Activated effector memory CD4-positive, alpha-beta T cell treated with anti-CD3 and anti-CD28 coated beads, Interleukin-2, amount 50 U/mL, for 16 hours (primary cell): ENCODE measurements at regions not wholly inside any gene's neighbourhood (a gene's known extent, or its start where the extent isn't known, plus 50 kb on each side); places are given as distances from the start of the nearest gene placed in this dataset.
"Not testable (repeated sequence)": the region's sequence is repeated elsewhere in the genome, so short reads cannot be mapped to it uniquely, and the experiment has no call there.

Source experiments
- DNase-seq: peaks from one replicate; pipeline ENCODE4 v3.0.0-alpha.2; 2020

DNA sequence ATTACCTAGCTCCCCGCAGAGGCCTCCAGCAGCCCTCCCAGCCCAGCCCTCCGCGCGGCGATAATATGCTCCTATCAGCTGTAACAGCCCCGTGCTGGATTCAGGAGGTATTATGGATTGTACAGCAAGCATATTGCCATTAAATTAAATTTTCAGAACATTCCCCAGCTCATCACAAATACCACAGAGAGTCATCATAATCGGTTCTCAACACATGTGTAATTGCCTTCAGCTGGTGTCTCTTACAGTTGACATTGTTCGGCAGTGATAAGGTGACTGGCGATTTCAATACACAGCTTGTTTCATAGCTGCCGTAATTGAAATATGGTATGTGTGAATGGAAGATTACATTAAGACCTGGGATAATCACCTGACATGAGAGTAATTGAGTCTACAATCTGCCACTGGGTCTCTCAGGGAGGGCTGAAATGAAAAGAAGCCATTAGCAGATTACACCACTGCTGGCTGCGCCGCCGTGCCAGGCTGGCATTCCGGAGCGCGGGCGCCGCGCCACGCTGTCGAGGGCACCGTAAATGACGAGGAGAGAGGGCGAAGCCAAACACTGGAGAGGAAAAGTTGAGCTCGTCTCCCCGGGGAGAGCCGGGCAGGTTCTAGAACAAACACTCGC, 549.4 kb upstream of the SALL3 start:
- DNase-seq, result no peak

DNA sequence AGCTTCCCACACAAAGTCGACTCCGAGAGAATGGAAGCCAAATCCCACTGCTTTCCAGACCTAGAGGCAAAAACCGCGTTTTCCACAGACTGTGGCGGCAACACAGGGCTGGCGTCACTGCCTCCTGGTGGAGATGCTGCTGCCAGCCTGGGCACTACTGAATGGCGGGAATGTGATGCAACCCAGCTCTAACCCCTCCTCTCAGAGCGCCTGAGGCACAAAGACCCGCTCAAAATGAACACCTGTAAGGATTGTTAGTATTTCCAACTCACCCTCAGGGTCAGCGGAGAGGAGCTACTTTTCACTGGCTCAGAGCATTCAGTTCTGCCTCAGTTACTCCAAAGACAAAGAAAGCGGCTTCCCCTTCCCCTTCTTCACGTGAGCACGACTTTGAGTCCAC, 548.0 kb upstream of the SALL3 start:
- DNase-seq, result no peak

DNA sequence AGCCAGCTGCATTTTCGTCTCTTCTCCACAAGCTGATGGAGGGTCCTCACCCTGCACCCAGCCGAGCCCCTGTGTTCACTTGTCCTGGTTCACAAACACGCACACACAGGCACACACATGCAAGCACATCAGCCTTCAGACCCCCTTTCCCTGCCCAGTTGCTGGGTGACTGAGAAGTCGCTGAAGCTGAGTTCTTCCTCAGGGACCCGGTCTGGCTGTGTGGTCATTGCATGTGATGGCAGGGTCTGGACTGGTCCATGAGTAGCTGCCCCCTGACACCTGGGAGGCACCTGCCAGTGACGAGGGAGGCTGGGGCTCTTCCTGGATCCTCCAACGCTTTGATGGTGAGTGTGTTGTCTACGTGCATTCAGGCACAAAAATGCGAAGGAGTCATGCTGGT, 546.1 kb upstream of the SALL3 start:
- no peak for DNase-seq

DNA sequence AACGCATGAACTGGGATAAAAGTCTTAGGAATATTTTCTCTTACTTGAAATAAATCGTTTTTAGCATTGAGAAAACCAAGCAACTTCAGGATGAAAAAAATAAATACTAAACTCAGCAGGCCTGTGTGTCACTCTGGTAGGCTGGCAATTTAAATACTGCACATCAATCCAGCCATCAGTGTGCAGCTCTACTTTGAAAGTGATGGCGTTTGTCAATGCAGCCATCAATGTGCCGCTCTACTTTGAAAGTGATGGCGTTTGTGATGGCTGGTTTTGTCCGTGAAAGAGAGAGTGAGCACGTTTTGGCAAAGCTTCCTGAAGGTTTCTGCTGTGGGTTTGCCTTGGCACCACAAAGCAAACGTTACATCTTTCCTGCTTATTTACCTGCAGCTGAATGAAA, 543.5 kb upstream of the SALL3 start:
- DNase-seq, result no peak

DNA sequence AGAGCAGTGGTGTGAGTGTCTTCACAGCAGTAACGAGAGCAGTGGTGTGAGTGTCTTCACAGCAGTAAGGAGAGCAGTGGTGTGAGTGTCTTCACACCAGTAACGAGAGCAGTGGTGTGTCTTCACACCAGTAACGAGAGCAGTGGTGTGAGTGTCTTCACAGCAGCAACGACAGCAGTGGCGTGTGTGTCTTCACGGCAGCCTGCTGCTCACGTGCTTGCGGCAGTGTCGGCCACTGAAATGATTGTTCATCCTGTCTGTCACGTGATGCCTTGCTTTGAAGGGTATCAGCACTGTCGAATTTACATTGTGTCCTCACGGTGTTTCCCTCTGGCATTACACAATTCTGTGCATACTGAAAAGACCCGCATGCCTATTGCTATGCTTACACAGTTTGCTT, 541.4 kb upstream of the SALL3 start:
- DNase-seq, result not testable (repeated sequence)

DNA sequence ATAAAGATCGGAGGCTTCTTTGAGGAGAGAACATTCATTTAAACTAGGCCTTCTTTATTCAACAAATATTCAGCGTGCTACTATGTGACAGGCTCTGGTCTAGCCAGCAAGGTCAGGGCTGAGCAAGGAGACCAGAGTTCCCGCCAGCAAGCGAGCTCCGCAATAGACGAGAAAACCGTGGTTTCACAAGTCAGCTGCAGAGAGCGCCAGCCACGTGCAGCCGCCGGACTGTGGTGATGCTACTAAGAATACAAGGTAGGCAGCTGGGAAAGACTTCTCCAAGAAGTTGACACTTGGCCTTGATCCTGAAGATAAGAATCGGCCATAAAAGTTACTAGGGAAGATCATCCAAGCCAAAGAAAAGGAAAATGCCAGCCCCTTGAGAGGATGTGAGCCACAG, 533.7 kb upstream of the SALL3 start:
- DNase-seq, result no peak

DNA sequence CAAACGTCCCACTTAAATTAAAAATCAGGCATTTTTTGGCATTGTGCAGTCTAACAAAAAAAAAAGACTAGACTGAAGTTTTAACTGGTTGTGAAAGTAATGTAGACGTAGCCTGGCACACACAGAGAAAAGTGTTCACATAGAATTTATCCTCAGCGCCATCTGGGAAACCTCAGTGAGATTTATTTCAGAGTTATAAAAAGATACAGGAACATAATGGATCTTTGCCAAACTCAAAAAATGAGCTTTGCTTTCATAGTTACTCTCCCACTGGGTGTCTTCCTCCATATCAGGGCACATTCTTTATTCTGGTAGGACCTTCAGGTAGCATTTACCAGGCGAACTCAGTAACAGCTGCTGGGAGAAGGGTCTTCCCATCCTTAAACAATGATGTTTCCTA, 532.4 kb upstream of the SALL3 start:
- DNase-seq, result no peak

DNA sequence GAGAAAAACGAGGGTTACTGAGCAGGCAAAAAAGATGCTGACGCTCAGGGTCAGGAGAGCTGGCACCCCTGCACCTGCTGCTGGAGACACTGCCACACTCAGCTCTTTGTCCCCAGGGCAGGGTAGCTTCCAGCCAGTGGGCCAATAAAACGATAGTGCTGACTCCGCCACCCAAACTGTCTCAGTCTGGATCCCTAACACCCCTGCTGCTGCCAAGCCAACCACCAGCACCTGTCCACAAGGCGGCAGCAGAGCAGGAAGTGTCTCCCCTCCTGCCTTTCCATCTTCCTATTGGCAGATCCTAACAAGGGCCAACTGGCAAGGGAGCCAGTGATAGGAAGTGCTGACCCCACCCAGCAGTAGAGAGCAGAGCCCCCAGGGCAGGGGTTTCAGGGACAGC, 531.5 kb upstream of the SALL3 start:
- DNase-seq, result no peak

DNA sequence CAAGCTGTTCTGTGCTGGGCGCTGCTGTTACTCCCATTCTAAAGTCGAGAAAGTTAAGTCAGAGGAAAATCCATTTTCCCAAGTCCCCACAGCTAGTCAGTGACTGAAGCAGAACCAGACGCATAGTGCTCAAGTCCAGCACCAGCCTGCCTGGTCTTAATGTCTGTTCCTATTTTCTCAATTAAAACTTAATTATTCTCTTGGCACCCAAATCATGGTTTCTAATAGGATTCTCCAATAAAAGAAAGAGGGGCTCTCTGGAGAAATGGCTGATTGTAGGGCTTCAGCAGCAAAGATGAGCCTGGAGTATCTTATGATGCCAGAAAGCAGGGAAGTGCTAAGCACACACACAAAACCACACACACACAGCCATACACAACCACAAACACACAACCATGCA, 531.0 kb upstream of the SALL3 start:
- no peak for DNase-seq

DNA sequence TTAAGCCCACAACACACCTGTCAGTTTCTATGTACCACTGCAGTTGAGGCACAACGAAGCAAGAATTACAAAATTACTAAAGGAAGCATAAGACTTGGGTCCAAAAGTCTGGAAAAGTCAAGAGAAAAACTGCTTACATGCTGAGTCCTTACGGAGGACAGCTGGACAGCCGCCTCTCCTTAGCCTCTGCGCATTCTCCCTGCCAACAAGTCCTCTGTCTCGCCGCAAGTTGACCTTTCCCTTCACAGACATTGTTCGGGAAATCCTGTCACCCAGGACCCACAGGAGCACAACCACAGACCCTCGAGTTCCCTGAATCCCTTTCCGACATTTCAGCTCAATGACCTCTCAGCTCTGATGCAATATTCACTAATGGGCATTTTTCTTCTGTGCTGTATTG, 525.4 kb upstream of the SALL3 start:
- DNase-seq, result no peak

DNA sequence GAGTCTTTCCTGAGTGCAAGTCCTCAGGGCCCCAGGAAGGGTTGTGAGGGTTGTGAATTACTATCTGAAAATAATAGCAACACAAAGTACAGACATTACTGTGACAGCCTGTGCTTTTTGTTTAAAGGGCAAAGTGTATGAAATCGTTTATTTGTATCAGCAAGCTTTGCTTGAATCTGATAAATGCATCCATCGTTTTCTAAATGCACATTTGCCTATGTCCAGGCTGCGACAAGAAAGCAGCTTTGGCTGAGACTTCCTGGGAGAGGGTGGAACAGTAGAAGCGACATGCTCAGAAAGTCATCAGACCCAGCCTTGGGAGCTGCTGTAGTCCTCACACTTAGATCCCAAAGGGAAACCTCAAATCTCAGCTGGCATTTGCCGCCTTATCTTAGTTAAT, 524.2 kb upstream of the SALL3 start:
- no peak for DNase-seq

DNA sequence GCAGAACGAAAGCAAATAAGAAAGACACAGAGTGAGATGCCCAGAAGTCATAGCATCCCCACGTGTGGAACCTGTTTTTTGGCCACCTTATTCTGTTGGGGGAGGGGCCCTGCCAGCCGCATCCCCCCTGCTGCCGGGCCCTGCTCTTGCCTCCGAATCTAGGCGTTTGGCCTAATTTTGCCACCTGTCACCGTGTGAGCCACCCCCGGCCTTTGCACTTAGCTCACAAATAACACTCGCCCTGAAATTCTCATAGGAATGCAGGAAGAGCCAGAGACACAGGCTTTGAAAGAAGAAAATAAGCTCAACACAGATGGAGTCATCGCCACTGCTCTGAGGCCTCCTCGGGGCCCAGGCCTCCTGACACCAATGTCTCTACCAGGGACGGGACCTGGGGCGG, 522.6 kb upstream of the SALL3 start:
- DNase-seq, result no peak

DNA sequence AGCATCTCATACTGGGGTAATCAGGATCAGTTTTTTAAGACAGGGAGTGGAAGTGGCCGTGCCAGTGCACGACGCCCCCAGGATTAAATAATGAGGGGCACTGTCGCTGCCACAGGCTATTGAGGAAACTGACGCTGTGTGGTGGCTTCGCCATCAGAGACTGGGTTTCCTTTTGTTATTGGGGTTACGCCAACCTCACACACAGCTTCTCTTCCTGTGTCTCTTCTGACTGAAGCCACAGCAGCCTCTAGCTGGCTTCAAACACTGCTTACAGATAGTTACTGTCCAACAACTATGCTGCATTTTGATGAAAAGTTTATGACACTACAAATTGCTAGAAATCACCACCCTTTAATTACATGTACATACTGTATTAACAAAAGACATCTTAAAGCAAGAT, 521.9 kb upstream of the SALL3 start:
- DNase-seq, result no peak

DNA sequence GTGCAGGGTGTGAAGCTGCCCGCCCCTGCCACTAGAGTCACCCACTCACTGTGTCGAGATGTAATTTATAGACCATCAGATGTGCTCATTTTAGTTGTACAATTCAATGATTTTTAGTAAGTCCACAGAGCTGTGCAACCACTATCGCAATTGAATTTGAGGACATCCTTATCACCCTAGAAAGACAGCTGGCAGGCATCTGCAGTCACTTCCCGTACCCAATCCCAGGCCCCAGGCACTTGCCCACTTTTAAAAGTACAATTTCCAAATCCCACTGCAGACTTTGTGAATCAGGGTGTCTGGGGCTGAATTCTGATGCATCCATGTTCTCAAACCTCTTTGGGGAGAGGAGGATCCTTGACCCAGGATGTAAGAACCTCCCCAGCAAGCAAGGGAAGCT, 521.3 kb upstream of the SALL3 start:
- DNase-seq, result no peak

DNA sequence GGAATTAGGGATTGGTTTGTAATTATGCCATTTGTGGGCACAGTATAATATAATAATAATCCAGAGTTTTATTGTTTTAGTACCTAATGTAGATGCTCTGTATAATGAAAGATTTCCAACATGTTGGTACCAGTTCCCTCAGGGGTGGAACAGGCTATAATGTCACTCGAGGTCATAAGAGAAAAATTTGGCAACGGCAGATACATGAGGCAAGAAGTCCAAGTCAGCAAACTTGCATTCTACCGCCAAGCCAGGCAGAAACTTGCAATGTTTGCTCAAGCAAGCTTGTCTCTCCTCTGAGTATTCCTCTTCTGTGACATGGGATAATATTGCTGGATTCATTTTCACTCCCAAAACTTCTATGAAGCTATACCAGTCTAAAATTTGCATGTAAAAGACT, 520.0 kb upstream of the SALL3 start:
- no peak for DNase-seq

DNA sequence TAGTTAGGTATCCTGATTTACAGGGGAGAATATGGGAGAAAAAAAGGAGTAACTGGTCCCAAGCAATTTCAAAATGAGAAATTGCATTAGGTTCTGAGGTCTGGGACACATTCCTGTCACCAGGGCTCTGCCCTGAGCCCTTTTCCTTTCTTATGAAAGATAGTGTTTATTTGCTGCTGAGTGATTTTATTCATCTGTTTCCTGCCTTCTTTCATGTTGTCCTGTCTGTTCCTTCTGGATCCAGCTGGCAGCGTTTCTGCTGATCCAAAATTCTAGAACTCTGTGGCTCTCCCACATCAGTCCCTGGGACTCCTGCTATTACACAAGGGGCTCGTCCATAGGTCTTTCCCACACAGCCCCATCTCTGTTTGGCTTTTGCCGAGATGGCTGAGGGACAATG, 519.1 kb upstream of the SALL3 start:
- DNase-seq, result no peak

DNA sequence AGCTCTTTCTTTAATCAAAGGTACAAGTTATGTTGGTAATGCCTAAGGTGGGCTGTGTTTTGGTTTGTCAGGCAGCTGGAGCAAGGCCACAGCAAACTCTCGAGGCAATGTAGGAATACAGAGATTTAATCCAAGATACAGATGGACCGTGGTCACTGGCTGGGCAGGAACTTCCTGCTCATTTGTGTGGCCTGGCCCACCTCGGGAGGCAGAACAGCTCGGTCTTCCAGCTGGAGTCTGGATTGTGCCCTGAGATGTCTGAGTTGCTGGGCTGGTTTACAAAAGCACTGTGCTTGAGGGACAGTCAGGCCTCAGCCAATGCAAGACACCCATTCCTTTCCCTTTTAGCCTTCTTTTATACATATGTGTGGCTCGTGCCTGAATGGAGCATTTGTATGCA, 506.1 kb upstream of the SALL3 start:
- DNase-seq, result no peak

DNA sequence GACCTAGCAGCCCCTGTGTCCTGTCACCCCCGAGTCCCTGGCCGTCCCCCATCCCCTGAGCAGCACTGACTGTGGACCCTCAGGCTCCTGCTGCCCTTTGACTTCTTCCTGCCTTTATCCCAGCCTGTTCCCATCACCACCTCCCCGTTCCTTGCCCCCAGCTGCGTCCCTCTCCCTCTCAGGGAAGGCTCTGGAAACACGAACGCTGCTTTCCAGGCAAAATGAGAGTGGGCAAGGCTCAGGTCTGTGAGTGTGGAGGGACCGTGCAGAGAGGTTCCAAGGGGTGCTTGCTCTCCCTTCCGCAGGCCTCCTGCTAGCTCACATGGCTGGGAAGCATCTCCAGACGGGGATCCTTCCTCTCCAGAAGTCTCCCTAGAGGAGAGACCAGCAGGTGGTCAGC, 501.8 kb upstream of the SALL3 start:
- no peak for DNase-seq

DNA sequence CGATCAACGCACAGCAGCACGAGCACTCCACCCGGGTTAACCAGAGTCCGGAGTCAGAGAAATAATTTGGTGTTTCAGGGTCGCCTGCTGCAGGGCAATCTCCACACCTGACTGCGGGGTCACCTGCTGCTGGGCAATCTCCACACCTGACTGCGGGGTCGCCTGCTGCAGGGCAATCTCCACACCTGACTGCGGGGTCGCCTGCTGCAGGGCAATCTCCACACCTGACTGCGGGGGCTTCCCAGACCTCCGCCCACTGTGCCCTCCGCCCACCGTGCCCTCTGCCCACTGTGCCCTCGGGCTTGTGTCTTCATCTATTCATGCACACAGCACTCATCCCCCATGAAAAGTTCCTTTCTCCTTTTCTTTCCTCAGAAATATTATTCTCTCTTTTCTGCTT, 500.2 kb upstream of the SALL3 start:
- DNase-seq, result no peak

DNA sequence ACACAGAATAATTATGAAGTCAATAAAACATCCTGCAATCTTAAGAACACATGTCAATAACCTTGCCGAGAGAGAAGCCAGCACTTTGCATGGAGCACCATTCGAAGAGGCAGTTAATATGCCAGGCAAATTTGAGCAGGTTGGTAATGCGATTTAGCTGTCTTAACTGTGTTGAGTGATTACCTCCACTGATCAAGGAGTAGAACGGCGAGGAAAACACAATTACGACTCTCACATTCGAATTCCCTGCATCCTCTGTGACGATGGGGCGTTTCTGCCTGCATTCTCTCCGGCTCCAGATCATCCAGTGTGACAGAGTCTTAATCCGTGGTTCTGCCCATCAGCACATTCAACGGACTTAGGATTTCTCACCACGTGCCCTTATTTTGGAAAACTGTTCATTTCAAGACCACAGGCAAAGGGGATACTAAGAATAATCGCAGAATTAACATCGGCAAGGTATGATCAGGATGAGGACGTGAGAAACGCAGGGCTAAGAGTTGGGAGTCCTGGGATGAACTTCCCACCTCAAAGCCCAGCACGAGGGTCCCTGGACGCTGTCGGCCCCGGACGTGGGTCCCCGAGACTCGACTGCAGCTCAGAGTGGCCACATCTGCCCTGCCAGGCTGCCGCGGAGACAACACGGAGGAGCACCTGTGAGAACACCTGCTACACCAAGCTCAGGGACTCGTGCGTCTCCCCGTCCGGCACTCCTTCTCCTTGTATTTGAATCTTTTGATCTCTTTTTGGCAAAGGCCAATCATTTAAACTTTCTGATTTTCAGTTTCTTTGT, 499.2 kb upstream of the SALL3 start:
- no peak for DNase-seq

DNA sequence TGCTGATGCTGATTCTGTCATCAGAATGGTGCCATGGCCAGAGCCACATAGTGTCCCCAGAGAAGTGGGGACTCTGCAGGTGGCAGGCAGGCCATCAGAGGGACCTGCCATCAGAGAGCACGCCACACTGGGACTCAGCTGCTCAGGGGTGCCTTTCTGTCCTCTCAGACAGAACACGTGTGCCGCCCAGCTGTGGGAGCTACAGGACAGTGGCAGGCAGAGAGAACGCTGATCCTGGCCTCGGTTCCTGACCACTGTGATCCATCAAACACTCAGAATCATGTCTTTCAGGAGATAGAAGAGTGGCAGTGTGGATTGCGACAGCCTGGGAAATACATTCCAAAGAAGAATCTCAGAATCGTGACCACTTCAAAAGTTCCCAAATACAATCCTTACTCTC, 497.2 kb upstream of the SALL3 start:
- no peak for DNase-seq

DNA sequence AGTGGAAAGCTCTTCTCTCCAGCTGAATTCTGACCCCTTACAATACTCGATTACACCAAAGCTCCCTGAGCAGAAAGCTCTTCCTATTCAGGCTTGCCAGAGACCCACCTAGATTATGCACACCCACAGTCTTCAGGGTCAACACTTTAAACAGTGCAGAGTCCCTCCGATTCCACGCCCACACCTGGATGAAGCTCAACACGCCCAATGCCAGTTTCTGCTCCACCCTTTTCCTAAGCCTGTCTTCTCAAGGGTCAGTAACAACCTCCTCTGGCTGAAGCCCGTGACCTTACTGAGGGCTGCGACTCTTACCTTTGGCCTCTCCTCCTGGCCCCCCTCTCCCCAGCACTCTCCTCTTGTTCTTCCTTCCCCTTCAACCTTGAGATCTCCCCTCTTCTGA, 492.0 kb upstream of the SALL3 start:
- no peak for DNase-seq

DNA sequence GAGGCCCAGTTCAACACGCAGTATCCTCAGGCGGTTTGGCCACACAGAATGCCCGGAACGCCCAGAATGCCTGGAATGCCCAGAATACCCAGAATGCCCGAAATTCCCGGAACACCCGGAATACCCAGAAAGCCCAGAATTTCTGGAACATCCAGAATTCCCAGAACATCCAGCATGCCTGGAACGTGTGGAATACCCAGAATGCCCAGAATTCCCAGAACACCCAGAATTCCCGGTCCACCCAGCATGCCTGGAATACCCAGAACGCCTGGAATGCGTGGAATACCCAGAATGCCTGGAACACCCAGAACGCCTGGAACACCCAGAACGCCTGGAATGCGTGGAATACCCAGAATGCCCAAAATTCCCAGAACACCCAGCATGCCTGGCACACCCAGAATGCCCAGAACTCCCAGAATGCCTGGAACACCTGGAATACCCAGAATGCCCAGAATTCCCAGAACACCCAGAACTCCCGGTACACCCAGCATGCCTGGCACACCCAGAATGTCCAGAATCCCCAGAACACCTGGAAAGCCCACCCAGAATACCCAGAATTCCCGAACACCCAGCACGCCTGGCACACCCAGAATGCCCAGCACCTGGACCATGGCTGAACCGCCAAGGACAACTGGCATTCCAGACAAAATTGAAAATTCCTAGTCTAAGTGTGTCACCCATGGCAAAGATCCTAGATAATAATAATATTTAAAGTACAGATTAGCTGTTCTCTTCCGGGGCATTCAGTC, 487.4 kb upstream of the SALL3 start:
- no peak for DNase-seq

DNA sequence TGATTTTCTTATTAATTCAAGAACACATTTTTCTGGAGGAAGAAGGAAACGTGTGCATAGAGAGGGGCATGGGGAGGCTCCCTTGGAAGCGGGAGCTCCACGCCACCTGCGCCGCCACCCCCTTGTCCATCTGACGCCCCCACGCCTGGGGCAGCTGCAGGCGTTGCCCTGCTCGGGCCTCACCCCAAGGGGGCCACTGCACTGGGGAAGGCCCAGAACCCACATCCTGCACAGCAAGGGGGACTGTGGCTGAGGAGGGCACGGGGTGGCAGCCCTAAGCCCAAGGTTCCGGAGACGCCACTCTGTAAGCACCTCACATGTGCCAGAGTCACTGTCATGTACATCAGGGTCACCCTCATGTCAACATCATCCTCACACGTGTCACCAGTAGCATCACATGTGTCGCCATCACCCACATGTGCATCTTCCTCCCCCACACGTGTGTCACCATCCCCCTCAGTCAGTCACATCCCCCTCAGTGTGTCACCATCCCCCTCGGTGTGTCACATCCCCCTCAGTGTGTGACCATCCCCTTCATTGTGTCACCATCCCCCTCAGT, 486.7 kb upstream of the SALL3 start:
- no peak for DNase-seq
